ENCODE measurements at regions not wholly inside any gene's neighbourhood (a gene's known extent, or its start where the extent isn't known, plus 50 kb on each side); places are given as distances from the start of the nearest gene placed in this dataset.

DNA sequence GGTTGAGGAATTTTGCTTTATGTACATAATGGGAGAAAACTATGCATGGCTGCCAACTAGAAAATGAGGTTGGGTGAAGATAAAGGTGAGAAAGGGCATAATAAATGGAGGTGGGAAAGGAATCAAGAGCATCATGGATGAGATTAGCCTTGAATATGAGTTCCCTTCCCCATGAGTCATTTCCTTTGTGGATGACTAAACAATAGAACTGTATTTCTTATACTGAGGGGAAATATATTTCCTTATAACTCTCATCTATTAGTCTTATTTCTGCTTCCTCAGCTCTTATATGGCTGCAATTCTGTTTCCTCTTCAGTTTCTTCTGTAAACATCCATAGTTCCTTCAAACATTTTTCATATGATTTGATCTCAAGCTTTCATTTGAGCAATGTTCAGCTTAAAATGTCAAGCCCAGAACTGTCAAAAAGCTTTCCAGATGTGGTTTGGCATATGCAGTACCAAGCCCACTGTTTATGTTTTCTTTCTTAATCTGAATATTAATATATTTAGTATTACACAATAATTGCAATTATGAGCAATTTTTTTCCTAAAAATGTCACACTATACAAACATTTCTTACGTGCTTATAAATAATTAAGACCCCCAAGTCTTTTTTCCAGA lies 100.7 kb upstream of the GRPR start:
- no peak for DNase-seq
- no peak overlapping the region for H2BK5ac ChIP-seq (ENCODE audit: insufficient read length, low read length)
- no peak overlapping the region for H3K9ac ChIP-seq (ENCODE audit: extremely low read depth, insufficient read length, low read length)
- H4K5ac ChIP-seq (ENCODE audit: insufficient read length, low read depth, low read length) = no peak overlapping the region
- H4K20me1 ChIP-seq (ENCODE audit: control insufficient read depth, insufficient read depth, insufficient read length) = no peaks in the 10 kb centered on the region
- H2AFZ ChIP-seq (ENCODE audit: low read length) = no peak overlapping the region
- no peak overlapping the region for H2BK12ac ChIP-seq (ENCODE audit: insufficient read length, low read depth, low read length)
- no peaks in the 10 kb centered on the region for H3K4me1 ChIP-seq (ENCODE audit: insufficient read depth, low read length)
- Mint-ChIP-seq H3K36me3 (ENCODE audit: insufficient read depth in 1 of 3, low read depth in 3 of 3) (peaks cover 0 to 5% (median 2%) of the 10 kb centered on the region in 3 experiments; a peak in 3 of 7 replicates), H3K27me3 (ENCODE audit: low read depth) (no peaks in the 10 kb centered on the region), H3K4me1 (peaks cover 14 to 18% of the 10 kb centered on the region in 2 experiments), H3K4me3 (no peak overlapping the region), H3K27ac (no peak overlapping the region), H3K9me3 (no peaks in the 10 kb centered on the region; a peak in 1 of 5 replicates)
- no peak overlapping the region for H3K4me2 ChIP-seq (ENCODE audit: insufficient read depth, insufficient read length, low read length)
- H3K9me3 ChIP-seq (ENCODE audit: control insufficient read depth, low read depth, low read length) = no peaks in the 10 kb centered on the region
- H3T11ph ChIP-seq (ENCODE audit: low read length) = no peak overlapping the region
- no peak overlapping the region for H3K56ac ChIP-seq (ENCODE audit: insufficient read length, low read depth, low read length)
- H2AK5ac ChIP-seq (ENCODE audit: insufficient read length, low read length) = no peak overlapping the region
- no peaks in the 10 kb centered on the region for H3K27me3 ChIP-seq (ENCODE audit: insufficient read depth, low read length)
- TF ChIP-seq, protein P1, sequence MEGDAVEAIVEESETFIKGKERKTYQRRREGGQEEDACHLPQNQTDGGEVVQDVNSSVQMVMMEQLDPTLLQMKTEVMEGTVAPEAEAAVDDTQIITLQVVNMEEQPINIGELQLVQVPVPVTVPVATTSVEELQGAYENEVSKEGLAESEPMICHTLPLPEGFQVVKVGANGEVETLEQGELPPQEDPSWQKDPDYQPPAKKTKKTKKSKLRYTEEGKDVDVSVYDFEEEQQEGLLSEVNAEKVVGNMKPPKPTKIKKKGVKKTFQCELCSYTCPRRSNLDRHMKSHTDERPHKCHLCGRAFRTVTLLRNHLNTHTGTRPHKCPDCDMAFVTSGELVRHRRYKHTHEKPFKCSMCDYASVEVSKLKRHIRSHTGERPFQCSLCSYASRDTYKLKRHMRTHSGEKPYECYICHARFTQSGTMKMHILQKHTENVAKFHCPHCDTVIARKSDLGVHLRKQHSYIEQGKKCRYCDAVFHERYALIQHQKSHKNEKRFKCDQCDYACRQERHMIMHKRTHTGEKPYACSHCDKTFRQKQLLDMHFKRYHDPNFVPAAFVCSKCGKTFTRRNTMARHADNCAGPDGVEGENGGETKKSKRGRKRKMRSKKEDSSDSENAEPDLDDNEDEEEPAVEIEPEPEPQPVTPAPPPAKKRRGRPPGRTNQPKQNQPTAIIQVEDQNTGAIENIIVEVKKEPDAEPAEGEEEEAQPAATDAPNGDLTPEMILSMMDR (conservative IDR thresholded peaks at IDR 0.05) = no peak
- H3K27ac ChIP-seq (ENCODE audit: insufficient read length, low read depth, low read length) = no peak overlapping the region
- H3K79me2 ChIP-seq (ENCODE audit: insufficient read depth, low read length) = no peaks in the 10 kb centered on the region
- H4K91ac ChIP-seq (ENCODE audit: insufficient read length, low read depth, low read length) = no peak overlapping the region
- no CpG with 5 or more reads among the region's 1 CpG for WGBS (ENCODE audit: extremely low coverage, insufficient read length, low lambda C conversion rate)
- H2BK120ac ChIP-seq (ENCODE audit: low read depth, low read length, poor library complexity, severe bottlenecking) = no peak overlapping the region
- no peak overlapping the region for H3K14ac ChIP-seq (ENCODE audit: insufficient read depth, low read length)
- no peaks in the 10 kb centered on the region for H3K79me1 ChIP-seq (ENCODE audit: insufficient read depth, low read depth, low read length, poor library complexity, severe bottlenecking)
- no peak overlapping the region for H4K8ac ChIP-seq (replicated peaks; ENCODE audit: insufficient read length, low read depth, low read length)
- no peak overlapping the region for H3K4ac ChIP-seq (ENCODE audit: low read depth, low read length)
- H3K23me2 ChIP-seq (ENCODE audit: insufficient read length, low read depth, low read length, poor library complexity, severe bottlenecking) = no peaks in the 10 kb centered on the region
- no peak overlapping the region for H2BK20ac ChIP-seq (ENCODE audit: low read depth, low read length, poor library complexity, severe bottlenecking)
- no peak overlapping the region for H3K18ac ChIP-seq (ENCODE audit: insufficient read length, low read depth, low read length)
- H3K23ac ChIP-seq (ENCODE audit: insufficient read length, low read depth, low read length) = no peak overlapping the region
- no peak overlapping the region for H2BK15ac ChIP-seq (ENCODE audit: low read depth, low read length)
